Activated CD4-positive, alpha-beta T cell treated with anti-CD3 and anti-CD28 coated beads, Interleukin-2, amount 50 U/mL, for 24 hours (primary cell): ENCODE measurements at regions not wholly inside any gene's neighbourhood (a gene's known extent, or its start where the extent isn't known, plus 50 kb on each side); places are given as distances from the start of the nearest gene placed in this dataset.
"Not testable (repeated sequence)": the region's sequence is repeated elsewhere in the genome, so short reads cannot be mapped to it uniquely, and the experiment has no call there.

Experiments
- DNase-seq, 2 donors: peaks; one replicate each; pipeline ENCODE4 v3.0.0-alpha.2; 2020; ENCODE audit warnings: low read depth in 1 of 2, low spot score in 1 of 2

- DNase-seq = not testable (repeated sequence)
These were observed 260.2 kb downstream of the CEMIP2 start for GRCh38 chr9:71508141-71508540.

- no peak for DNase-seq
These were observed 261.5 kb downstream of the CEMIP2 start for GRCh38 chr9:71506821-71507220.

GRCh38 chr9:71504636-71505035 lies 263.7 kb downstream of the CEMIP2 start:
- no peak for DNase-seq

GRCh38 chr9:71498691-71499090 lies 269.6 kb downstream of the CEMIP2 start:
- DNase-seq = no peak

GRCh38 chr9:71490810-71491209 lies 277.5 kb downstream of the CEMIP2 start:
- DNase-seq = no peak

- DNase-seq = no peak
These were observed 281.3 kb downstream of the CEMIP2 start for GRCh38 chr9:71487061-71487460.

GRCh38 chr9:71485326-71485725 lies 283.0 kb downstream of the CEMIP2 start:
- no peak for DNase-seq

- no peak for DNase-seq
These were observed 284.9 kb downstream of the CEMIP2 start for GRCh38 chr9:71483436-71483835.

GRCh38 chr9:71479621-71480020 lies 288.7 kb downstream of the CEMIP2 start:
- DNase-seq = no peak

- DNase-seq = no peak
These were observed 295.9 kb downstream of the CEMIP2 start for GRCh38 chr9:71472400-71472799.

- no peak for DNase-seq
These were observed 302.9 kb downstream of the CEMIP2 start for GRCh38 chr9:71465392-71465791.

- DNase-seq = no peak
These were observed 309.2 kb downstream of the CEMIP2 start for GRCh38 chr9:71459082-71459481.

GRCh38 chr9:71446473-71447411 lies 321.6 kb downstream of the CEMIP2 start:
- peak in 1 of 2 donors; percentile 17 for DNase-seq

- DNase-seq = no peak
These were observed 322.2 kb downstream of the CEMIP2 start for GRCh38 chr9:71446106-71446472.

- no peak for DNase-seq
These were observed 321.5 kb upstream of the TRPM3 start for GRCh38 chr9:71442937-71443336.

GRCh38 chr9:71441266-71441665 lies 319.8 kb upstream of the TRPM3 start:
- no peak for DNase-seq

- no peak for DNase-seq
These were observed 310.5 kb upstream of the TRPM3 start for GRCh38 chr9:71431931-71432330.

- DNase-seq = not testable (repeated sequence)
These were observed 285.9 kb upstream of the TRPM3 start for GRCh38 chr9:71407341-71407740.

- DNase-seq = no peak
These were observed 281.7 kb upstream of the TRPM3 start for GRCh38 chr9:71403106-71403505.

GRCh38 chr9:71393005-71393404 lies 271.6 kb upstream of the TRPM3 start:
- no peak for DNase-seq

- DNase-seq = no peak
These were observed 262.9 kb upstream of the TRPM3 start for GRCh38 chr9:71384343-71384742.

- no peak for DNase-seq
These were observed 262.0 kb upstream of the TRPM3 start for GRCh38 chr9:71383308-71383940.
